PC-9 (cell line): ENCODE measurements at regions not wholly inside any gene's neighbourhood (a gene's known extent, or its start where the extent isn't known, plus 50 kb on each side); places are given as distances from the start of the nearest gene placed in this dataset.
"Not testable (repeated sequence)": the region's sequence is repeated elsewhere in the genome, so short reads cannot be mapped to it uniquely, and the experiment has no call there.

ENCODE experiments used
- BruUV-seq: library from RNA; stranded (reverse); fragments of 400-500 nt; replicated peaks from 2 replicates; lab custom pipeline; 2021; lab: Mats Ljungman, UMichigan
- CTCF ChIA-PET: fragments of 300-600 bp; sonication (Branson Sonifier 250); formaldehyde crosslinking; loops from one replicate; lab custom pipeline; 2022; ENCODE audit warnings: antibody characterized with exemption; lab: Charles Lee
- POLR2A ChIA-PET: fragments of 300-600 bp; sonication (Branson Sonifier 250); formaldehyde crosslinking; loops from one replicate; lab custom pipeline; 2022; ENCODE audit warnings: antibody characterized with exemption; ENCODE audit not compliant: unreplicated experiment; lab: Charles Lee
- DNase-seq, 2 experiments: peaks; one replicate each; pipeline versions ENCODE4 v3.0.0 to v3.0.0-alpha.2; 2015 to 2022; ENCODE audit warnings: mixed read lengths in 1 of 2
- H2AFZ ChIP-seq: fragments of 200-600 bp; sonication (generic); 2 replicates; pipeline ENCODE4 v1.8.1; 2017; ENCODE audit warnings: antibody characterized with exemption
- H3F3A ChIP-seq: fragments of 200-600 bp; sonication (generic); 2 replicates; pipeline ENCODE4 v1.8.1; 2017; ENCODE audit warnings: antibody characterized with exemption, mild to moderate bottlenecking, low read depth; ENCODE audit not compliant: insufficient read depth
- H3K27ac ChIP-seq: fragments of 200-600 bp; sonication (generic); 2 replicates; pipeline ENCODE4 v1.6.1; 2016; ENCODE audit warnings: mixed run types
- H3K27me3 ChIP-seq: fragments of 200-600 bp; sonication (generic); 2 replicates; pipeline ENCODE4 v1.6.1; 2016; ENCODE audit warnings: low read depth, mixed run types; ENCODE audit not compliant: insufficient read depth
- H3K36me3 ChIP-seq: fragments of 200-600 bp; sonication (generic); 2 replicates; pipeline ENCODE4 v1.6.1; 2016; ENCODE audit warnings: low read depth, mixed run types
- H3K4me1 ChIP-seq: fragments of 200-600 bp; sonication (generic); replicated peaks from 2 replicates; pipeline ENCODE4 v1.6.1; 2016; ENCODE audit warnings: mixed run types; ENCODE audit not compliant: insufficient read depth
- H3K4me2 ChIP-seq: fragments of 200-600 bp; sonication (generic); 2 replicates; pipeline ENCODE4 v1.6.1; 2017; ENCODE audit warnings: mixed run types
- H3K4me3 ChIP-seq: fragments of 200-600 bp; sonication (generic); 2 replicates; pipeline ENCODE4 v1.6.1; 2016; ENCODE audit warnings: mixed run types
- H3K79me2 ChIP-seq: fragments of 200-600 bp; sonication (generic); 2 replicates; pipeline ENCODE4 v1.6.1; 2017; ENCODE audit warnings: low read depth, mixed run types
- H3K9me2 ChIP-seq: fragments of 200-600 bp; sonication (generic); 2 replicates; pipeline ENCODE4 v1.8.1; 2017; ENCODE audit warnings: mild to moderate bottlenecking; ENCODE audit not compliant: insufficient read depth
- H3K9me3 ChIP-seq: fragments of 200-600 bp; sonication (generic); 2 replicates; pipeline ENCODE4 v1.8.1; 2016; ENCODE audit warnings: low read depth; ENCODE audit not compliant: insufficient read depth
- H4K20me1 ChIP-seq: fragments of 200-600 bp; sonication (generic); 2 replicates; pipeline ENCODE4 v1.8.1; 2017; ENCODE audit not compliant: insufficient read depth
- CTCF ChIP-seq: fragments of 200-600 bp; sonication (generic); conservative IDR thresholded peaks from 2 replicates; pipeline ENCODE4 v1.6.1; 2017; ENCODE audit warnings: mixed run types, antibody characterized with exemption, mild to moderate bottlenecking, moderate library complexity
- EZH2 ChIP-seq: fragments of 200-600 bp; sonication (generic); IDR thresholded peaks from 2 replicates; pipeline ENCODE4 v1.8.0; 2017; ENCODE audit warnings: antibody characterized with exemption, low read depth
- intact Hi-C: fragments of 100-400 bp; cut with micrococcal nuclease; formaldehyde crosslinking; loops from one replicate; pipeline ENCODE4 v1.10.0; 2022; ENCODE audit not compliant: unreplicated experiment

DNA sequence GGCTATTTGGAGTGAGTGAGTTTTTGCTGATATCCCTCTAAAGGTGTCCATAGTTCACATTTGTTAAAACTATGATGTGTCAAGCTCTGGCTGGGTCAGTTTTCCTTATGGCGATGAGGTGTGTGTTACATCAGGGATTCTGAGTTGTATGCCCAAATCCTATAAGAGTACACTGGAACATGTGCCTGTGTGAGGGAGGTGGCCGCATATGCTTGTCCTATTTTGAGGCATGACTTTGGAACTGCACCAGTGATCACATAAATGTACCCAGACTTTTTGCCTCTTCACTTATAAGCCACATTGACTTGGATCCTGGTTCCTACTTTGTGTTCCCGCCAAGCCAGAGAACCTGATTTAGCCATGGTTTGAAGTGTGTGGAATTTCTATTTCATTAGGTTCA lies 140.3 kb upstream of the RXFP2 start:
- no peak for DNase-seq
- ChIA-PET CTCF (no interaction called here), POLR2A (no interaction called here)
- TF ChIP-seq CTCF (no peak), EZH2 (no peak)
- Histone ChIP-seq H3F3A (no peaks in the 10 kb centered on the region), H3K4me3 (no peak overlapping the region), H3K4me1 (no peaks in the 10 kb centered on the region), H2AFZ (no peak overlapping the region), H3K79me2 (no peaks in the 10 kb centered on the region), H4K20me1 (no peaks in the 10 kb centered on the region), H3K27me3 (peaks cover 13% of the 10 kb centered on the region; the same call in 1 of the 2 replicates), H3K36me3 (no peaks in the 10 kb centered on the region), H3K9me3 (no peaks in the 10 kb centered on the region), H3K9me2 (no peaks in the 10 kb centered on the region), H3K4me2 (no peak overlapping the region), H3K27ac (no peak overlapping the region)
- intact Hi-C loops, result no loop called here
- no TSS peak for BruUV-seq

DNA sequence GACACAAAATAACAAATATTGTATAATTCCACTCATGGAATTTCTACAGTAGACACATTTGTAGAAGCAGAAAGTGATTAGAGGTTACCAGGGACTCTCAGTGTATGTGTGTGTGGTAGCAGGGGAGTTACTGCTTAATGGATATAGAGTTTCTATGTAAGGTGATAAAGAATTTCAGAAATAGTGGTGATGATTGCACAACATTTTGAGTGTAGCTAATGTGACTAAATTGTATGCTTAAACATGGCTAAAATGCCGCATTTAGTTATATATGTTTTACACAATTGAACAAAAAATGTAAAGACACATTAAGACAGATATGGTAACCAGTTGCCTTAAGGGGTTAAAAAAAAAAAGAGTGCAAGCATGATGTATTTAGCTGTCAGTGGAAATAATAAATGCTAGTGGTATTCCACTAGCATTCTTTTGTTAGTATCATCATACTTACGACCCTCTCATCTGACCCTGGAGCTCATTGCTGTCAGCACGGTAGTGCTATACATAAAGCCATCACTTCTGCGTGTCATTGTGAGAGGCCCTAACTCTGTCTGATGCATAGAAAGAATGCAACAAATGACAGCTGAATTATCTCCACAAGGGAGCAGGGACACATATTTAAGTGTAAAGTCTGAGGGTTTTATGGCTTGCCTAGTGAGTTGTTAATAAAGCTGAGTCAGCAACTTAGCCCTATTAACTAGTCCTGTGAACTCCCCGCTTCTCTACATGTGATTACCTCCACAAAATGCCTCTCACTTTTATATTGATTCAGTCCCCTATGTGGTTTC lies 134.1 kb upstream of the RXFP2 start:
- Histone ChIP-seq H3K4me2 (no peak overlapping the region), H3K79me2 (no peaks in the 10 kb centered on the region), H3F3A (no peaks in the 10 kb centered on the region), H3K9me3 (no peaks in the 10 kb centered on the region), H3K4me3 (no peak overlapping the region), H4K20me1 (no peaks in the 10 kb centered on the region), H3K9me2 (no peaks in the 10 kb centered on the region), H3K4me1 (no peaks in the 10 kb centered on the region), H3K36me3 (no peaks in the 10 kb centered on the region), H3K27ac (no peak overlapping the region), H3K27me3 (no peaks in the 10 kb centered on the region), H2AFZ (no peak overlapping the region)
- intact Hi-C loops, result no loop called here
- DNase-seq, result no peak
- POLR2A ChIA-PET, result no interaction called here
- no TSS peak for BruUV-seq
- TF ChIP-seq CTCF (no peak), EZH2 (no peak)
- CTCF ChIA-PET, result no interaction called here

GRCh38 chr13:31607531-31607930 lies 131.8 kb upstream of the RXFP2 start:
- H3K79me2 ChIP-seq, H3K4me3 ChIP-seq, H3F3A ChIP-seq, DNase-seq, CTCF ChIA-PET, intact Hi-C loops, H3K9me2 ChIP-seq, POLR2A ChIA-PET, H4K20me1 ChIP-seq, H3K36me3 ChIP-seq, H3K27me3 ChIP-seq, BruUV-seq, H3K4me2 ChIP-seq, H3K9me3 ChIP-seq, H2AFZ ChIP-seq, H3K27ac ChIP-seq, H3K4me1 ChIP-seq: not testable (repeated sequence)

DNA sequence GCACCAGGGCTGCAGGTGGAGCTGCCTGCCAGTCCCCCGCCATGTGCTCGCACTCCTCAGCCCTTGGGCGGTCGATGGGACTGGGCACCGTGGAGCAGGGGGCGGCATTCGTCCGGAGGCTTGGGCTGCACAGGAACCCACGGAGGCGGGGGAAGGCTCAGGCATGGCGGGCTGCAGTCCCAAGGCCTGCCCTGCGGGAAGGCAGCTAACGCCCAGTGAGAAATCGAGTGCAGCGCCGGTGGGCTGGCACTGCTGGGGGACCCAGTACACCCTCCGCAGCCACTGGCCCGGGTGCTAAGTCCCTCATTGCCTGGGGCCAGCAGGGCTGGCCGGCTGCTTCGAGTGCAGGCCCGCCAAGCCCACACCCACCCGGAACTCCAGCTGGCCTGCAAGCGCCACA lies 130.5 kb upstream of the RXFP2 start:
- H3F3A ChIP-seq, H3K4me3 ChIP-seq, H3K4me2 ChIP-seq, H2AFZ ChIP-seq, H3K27me3 ChIP-seq, H3K4me1 ChIP-seq, CTCF ChIA-PET, H3K79me2 ChIP-seq, H4K20me1 ChIP-seq, BruUV-seq, intact Hi-C loops, H3K27ac ChIP-seq, H3K9me2 ChIP-seq, POLR2A ChIA-PET, H3K36me3 ChIP-seq, H3K9me3 ChIP-seq, DNase-seq: not testable (repeated sequence)
